IPS DF 6.9 (cell line): ENCODE measurements at regions not wholly inside any gene's neighbourhood (a gene's known extent, or its start where the extent isn't known, plus 50 kb on each side); places are given as distances from the start of the nearest gene placed in this dataset.

Source experiments
- DNase-seq: peaks from one replicate; pipeline ENCODE4 v3.0.0-alpha.2; 2013; ENCODE audit warnings: low read depth, low spot score
- H3K27ac ChIP-seq: one replicate; pipeline ENCODE4 v1.5.1; 2013; ENCODE audit warnings: low read length, control low read depth
- H3K27me3 ChIP-seq: 2 replicates; pipeline ENCODE4 v1.6.1; 2013; ENCODE audit warnings: mild to moderate bottlenecking, low read length; ENCODE audit not compliant: control insufficient read depth, insufficient read depth
- H3K36me3 ChIP-seq: 2 replicates; pipeline ENCODE4 v1.6.1; 2013; ENCODE audit warnings: low read length; ENCODE audit not compliant: control insufficient read depth, insufficient read depth
- H3K4me1 ChIP-seq: 2 replicates; pipeline ENCODE4 v1.6.1; 2013; ENCODE audit warnings: low read length; ENCODE audit not compliant: control insufficient read depth, insufficient read depth
- H3K4me3 ChIP-seq: 2 replicates; pipeline ENCODE4 v1.5.1; 2013; ENCODE audit warnings: mild to moderate bottlenecking, low read length
- H3K9me3 ChIP-seq: 2 replicates; pipeline ENCODE4 v1.6.1; 2013; ENCODE audit warnings: low read length, inconsistent platforms; ENCODE audit not compliant: control insufficient read depth, insufficient read depth
- WGBS: extraction: QIAGEN DNeasy Blood & Tissue Kit; methylation state at CpG from one replicate; pipeline ENCODE4 v1.1.7; 2013; ENCODE audit warnings: mixed read lengths, missing lambda C conversion rate; ENCODE audit not compliant: insufficient read length, insufficient coverage; 5-methylcytosine and 5-hydroxymethylcytosine counted together

DNA sequence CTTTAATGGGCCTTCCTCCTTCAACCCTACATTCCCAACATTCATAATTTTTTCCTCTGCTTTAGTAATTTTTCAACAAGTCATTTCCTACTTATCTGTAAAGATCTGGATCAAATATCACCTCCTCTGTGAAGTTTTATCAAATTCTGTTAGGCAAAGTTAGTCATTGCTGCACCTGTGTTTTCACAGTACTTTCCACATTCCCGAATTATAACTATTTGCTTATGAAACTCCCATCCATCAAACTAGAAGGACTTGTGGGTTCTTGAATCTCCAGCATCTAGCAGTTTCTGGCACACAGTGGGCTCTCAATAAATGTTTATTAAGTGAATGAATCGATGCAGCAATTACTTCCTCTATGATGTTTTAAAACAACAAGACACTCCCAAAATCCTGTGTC is 257.6 kb downstream of the HDGFL1 start:
- H3K4me1 ChIP-seq = no peaks in the 10 kb centered on the region; the same call in 1 of the 2 replicates
- no peak overlapping the region for H3K27ac ChIP-seq
- no peaks in the 10 kb centered on the region for H3K9me3 ChIP-seq
- H3K36me3 ChIP-seq = no peaks in the 10 kb centered on the region
- no peak overlapping the region for H3K4me3 ChIP-seq
- no peaks in the 10 kb centered on the region for H3K27me3 ChIP-seq
- no CpG with 5 or more reads among the region's 2 CpGs for WGBS
- no peak for DNase-seq

DNA sequence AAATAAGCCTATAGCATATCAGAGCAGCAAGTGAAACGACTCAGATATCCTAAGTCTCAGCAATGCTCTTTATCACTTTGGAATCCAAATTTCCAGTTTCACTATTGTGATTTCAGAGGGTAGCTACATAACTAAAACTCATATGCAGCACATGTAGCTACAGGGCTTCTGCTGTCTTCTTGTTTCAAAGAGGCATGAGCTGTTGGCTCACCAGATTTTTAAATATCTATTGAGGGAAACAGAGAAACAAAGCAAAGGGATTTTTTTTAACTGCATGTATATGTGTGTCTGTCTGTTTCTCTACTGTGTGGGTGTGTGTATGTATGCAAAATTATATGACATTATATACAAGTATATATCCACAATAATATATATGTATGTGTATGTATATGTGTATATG is 258.4 kb downstream of the HDGFL1 start:
- Histone ChIP-seq H3K36me3 (no peaks in the 10 kb centered on the region), H3K27ac (no peak overlapping the region), H3K9me3 (no peaks in the 10 kb centered on the region), H3K27me3 (no peaks in the 10 kb centered on the region), H3K4me3 (no peak overlapping the region), H3K4me1 (no peaks in the 10 kb centered on the region; the same call in 1 of the 2 replicates)
- DNase-seq = no peak
- WGBS = no CpG with 5 or more reads among the region's 1 CpG

DNA sequence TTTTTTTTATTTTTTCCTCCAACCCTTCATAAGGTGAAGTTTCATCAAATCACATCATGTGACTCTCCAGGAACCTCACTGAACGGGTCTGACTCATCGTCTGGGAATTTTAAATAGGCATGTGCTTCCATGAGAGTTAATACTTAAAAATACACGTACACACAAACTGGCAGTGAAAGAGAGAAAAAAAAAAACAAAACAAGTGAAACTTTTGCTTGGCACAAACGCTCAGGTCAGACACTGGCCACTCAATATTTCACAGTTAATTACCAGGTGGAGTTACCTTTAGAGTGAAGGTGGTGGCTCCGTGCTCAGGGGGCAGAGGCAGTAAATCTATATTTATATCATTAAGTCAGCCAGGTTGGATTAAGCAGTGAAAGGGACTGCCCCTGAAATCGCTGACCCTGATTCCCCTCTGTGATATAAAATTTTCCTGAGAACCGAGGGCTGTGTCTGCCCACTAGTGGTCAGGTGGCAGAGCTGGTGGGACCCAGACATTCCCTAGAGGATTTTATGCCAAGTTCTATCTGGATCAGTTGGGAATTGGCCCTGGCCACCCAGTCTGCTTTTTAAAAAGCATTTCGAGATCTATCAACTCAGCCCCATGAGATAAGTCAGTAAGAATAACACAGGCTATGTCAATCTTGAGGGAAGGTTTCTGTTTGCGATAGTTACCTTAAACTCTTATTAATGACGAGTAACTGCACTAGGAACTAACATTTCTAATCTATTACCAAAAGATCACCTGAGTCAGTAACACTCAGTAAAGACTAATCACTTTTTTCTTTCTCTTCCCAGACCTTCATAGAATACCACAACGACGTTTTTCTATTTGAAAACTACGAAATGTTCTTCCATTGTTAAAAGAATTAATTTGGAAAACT is 259.1 kb downstream of the HDGFL1 start:
- Histone ChIP-seq H3K27me3 (no peaks in the 10 kb centered on the region), H3K36me3 (no peaks in the 10 kb centered on the region), H3K27ac (no peak overlapping the region), H3K4me1 (no peaks in the 10 kb centered on the region; the same call in 1 of the 2 replicates), H3K9me3 (no peaks in the 10 kb centered on the region), H3K4me3 (no peak overlapping the region)
- WGBS = no CpG with 5 or more reads among the region's 13 CpGs
- DNase-seq = peak; percentile 37

DNA sequence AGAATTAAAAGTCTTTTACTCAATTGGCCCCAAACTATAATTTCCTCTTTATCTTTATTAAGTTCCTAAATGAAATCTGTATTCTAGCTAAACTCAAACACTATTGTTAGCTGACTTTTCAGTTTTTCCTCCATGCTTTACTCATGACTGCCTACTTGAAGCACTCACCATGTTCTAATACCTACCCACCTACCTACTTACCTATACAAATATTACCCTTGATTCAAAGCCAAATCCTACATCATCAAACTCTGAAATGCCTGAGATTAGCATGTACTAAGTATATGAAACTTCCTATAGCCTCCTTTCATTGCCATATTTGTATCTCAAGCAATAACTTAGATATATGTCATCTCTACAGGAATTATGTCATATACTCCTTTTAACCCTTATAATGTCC is 259.7 kb downstream of the HDGFL1 start:
- Histone ChIP-seq H3K9me3 (no peaks in the 10 kb centered on the region), H3K27me3 (no peaks in the 10 kb centered on the region), H3K4me1 (no peaks in the 10 kb centered on the region; the same call in 1 of the 2 replicates), H3K4me3 (no peak overlapping the region), H3K36me3 (no peaks in the 10 kb centered on the region), H3K27ac (no peak overlapping the region)
- no peak for DNase-seq

DNA sequence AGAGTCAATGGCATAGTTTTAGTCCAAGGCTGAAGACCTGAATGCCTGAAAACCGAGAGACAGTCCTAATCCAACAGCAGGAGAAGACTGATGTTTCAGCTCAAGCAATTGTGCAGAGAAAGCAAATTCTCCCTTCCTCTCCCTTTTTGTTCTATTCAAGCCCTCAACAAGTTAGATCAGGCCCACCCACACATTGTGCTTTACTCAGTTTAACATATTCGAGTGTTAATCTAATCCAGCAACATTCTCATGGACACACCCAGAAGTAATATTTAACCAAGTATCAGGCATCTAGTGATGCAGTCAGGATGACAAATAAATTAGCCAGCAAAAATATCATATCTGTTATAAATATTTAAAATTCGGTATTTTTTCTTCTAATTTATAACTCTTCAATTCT is 261.1 kb downstream of the HDGFL1 start:
- WGBS = 100% methylated on average over 1 of the region's 3 CpGs
- Histone ChIP-seq H3K9me3 (no peaks in the 10 kb centered on the region), H3K4me1 (no peaks in the 10 kb centered on the region; the same call in 1 of the 2 replicates), H3K4me3 (no peak overlapping the region), H3K27me3 (no peaks in the 10 kb centered on the region), H3K27ac (no peak overlapping the region), H3K36me3 (no peaks in the 10 kb centered on the region)
- DNase-seq = no peak

DNA sequence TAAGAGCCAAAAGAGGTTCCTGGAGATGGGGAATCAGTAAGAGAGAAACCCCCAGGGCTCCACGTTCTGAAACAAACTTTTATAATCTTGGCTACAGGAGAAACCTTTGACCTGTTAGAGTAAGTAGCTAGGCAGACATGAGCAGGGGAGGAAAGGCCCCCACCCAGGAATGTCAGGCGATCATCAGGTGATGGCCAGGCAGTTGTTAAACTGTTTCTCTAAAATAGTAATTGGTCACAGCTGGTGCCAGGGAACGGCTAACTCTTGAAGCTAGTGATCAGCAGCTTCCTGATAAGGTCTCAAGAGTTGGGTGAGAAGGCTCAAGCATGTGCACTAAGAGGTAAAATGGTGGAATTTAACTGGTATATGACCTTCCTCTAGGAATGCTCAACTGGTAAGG is 263.8 kb downstream of the HDGFL1 start:
- WGBS = no CpG with 5 or more reads among the region's 3 CpGs
- Histone ChIP-seq H3K9me3 (no peaks in the 10 kb centered on the region), H3K36me3 (no peaks in the 10 kb centered on the region), H3K4me1 (no peaks in the 10 kb centered on the region; the same call in 1 of the 2 replicates), H3K27ac (no peak overlapping the region), H3K4me3 (no peak overlapping the region), H3K27me3 (no peaks in the 10 kb centered on the region)
- no peak for DNase-seq

DNA sequence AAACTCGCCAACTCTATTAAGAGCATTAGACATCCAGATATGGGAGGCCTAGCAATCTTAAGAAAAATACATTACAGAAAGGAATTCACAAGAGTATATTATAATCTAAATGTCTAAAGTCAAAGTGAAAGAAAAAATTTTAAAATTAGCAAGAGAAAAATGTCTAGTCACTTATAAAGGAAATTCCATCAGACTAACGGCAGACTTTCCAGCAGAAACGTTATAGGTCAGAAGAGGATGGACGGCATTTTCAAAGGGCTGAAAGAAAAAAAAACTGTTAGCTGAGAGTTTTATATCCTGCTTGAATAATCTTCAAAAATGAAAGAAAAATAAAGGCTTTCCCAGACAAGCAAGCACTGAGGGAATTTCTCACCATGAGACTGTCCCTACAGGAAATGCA is 269.0 kb downstream of the HDGFL1 start:
- WGBS = no CpG with 5 or more reads among the region's 4 CpGs
- no peak overlapping the region for H3K27ac ChIP-seq
- no peaks in the 10 kb centered on the region for H3K27me3 ChIP-seq
- H3K4me3 ChIP-seq = no peak overlapping the region
- no peaks in the 10 kb centered on the region for H3K36me3 ChIP-seq
- no peak for DNase-seq
- no peaks in the 10 kb centered on the region for H3K4me1 ChIP-seq
- H3K9me3 ChIP-seq = no peaks in the 10 kb centered on the region

DNA sequence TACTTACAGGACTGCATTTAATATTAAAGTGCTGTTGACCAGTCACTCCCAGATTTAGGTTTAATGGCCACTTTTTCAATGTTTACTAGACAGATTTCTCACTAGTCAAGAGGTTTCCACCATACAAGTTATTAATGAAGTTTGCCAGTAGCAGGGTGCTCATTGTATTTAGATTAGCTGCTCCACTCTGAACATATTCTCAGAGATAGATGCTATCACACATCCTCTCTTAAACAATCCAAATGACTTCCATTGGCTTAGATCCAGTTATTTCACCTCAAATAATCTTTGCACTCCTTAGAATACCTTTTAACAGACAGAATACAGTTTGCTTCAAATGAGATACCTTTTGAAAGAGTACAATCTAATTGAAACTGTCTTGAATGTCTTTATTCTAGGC is 276.1 kb downstream of the HDGFL1 start:
- Histone ChIP-seq H3K4me3 (no peak overlapping the region), H3K4me1 (no peaks in the 10 kb centered on the region), H3K27me3 (no peaks in the 10 kb centered on the region), H3K27ac (no peak overlapping the region), H3K36me3 (no peaks in the 10 kb centered on the region), H3K9me3 (no peaks in the 10 kb centered on the region)
- no peak for DNase-seq

DNA sequence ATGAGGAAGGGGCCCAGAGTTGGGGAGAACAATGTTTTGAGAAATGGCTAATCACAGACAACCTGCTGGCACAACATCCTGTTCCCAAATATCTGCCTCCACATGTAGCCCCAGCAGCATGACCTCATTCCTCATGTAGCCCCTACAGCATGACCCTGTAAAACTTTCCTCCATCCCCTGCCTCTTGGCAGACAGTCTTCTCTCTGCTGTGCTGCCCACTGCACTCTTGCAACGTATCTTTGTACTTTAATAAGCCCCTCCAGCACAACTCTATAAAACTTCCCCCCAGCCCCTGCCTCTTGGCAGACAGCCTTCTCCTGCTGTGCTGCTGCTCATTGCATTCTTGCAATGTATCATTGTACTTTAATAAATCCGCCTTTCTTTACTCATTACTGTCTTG is 278.8 kb downstream of the HDGFL1 start:
- Histone ChIP-seq H3K36me3 (no peaks in the 10 kb centered on the region), H3K4me1 (no peaks in the 10 kb centered on the region), H3K27ac (no peak overlapping the region), H3K9me3 (no peaks in the 10 kb centered on the region), H3K4me3 (no peak overlapping the region), H3K27me3 (no peaks in the 10 kb centered on the region)
- no CpG with 5 or more reads among the region's 2 CpGs for WGBS
- no peak for DNase-seq

DNA sequence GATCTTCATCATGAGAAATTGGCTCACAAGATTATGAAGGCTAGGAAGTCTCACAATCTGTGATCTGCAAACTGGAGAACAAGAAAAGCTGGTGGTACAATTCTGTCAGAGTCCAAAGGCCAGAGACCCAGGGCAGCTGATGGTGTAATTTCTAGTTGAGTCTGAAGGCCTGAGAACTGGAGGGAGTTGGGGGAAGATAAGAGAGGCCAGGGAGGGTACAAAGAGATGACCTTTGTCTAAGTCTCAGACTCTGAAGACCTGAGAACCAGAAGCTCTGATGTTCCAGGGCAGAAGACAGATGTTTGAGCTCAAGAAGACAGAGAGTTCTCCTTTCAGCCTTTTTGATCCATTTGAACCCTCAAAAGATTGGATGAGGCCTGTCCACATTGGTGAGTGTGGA is 280.6 kb downstream of the HDGFL1 start:
- Histone ChIP-seq H3K4me3 (no peak overlapping the region), H3K36me3 (no peaks in the 10 kb centered on the region), H3K9me3 (no peaks in the 10 kb centered on the region), H3K4me1 (no peaks in the 10 kb centered on the region), H3K27me3 (no peaks in the 10 kb centered on the region), H3K27ac (no peak overlapping the region)
- no peak for DNase-seq

DNA sequence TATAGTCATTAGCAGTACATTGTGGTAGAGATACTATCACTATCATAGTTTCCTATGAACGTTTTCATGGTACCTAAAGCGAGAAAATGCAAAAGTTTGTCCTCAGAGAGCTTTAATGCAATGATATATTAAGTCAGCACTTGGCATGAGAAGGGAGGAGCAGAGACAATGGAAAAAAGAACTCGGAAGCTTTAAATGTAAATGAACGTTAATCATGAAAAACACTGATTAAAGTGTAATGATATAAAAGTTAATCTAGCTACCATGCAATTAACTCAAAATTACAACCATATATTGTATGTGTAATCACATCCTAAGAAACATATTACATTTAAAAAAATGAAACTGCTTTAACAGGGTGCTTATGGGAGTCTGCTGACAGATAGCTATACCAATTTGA is 282.7 kb downstream of the HDGFL1 start:
- no peak for DNase-seq
- Histone ChIP-seq H3K36me3 (no peaks in the 10 kb centered on the region), H3K27me3 (no peaks in the 10 kb centered on the region), H3K9me3 (no peaks in the 10 kb centered on the region), H3K4me3 (no peak overlapping the region), H3K27ac (no peak overlapping the region), H3K4me1 (no peaks in the 10 kb centered on the region)
- no CpG with 5 or more reads among the region's 4 CpGs for WGBS
